CD4-positive, alpha-beta T cell treated with Interleukin-17A for 4 hours (primary cell): ENCODE measurements at regions not wholly inside any gene's neighbourhood (a gene's known extent, or its start where the extent isn't known, plus 50 kb on each side); places are given as distances from the start of the nearest gene placed in this dataset.
"Not testable (repeated sequence)": the region's sequence is repeated elsewhere in the genome, so short reads cannot be mapped to it uniquely, and the experiment has no call there.

Experiments
- DNase-seq: peaks from one replicate; pipeline ENCODE4 v3.0.0-alpha.2; 2020; ENCODE audit warnings: mixed read lengths

GRCh38 chr12:91880528-91880927 lies 265.1 kb downstream of the BTG1 start:
- no peak for DNase-seq

- DNase-seq, result peak; percentile 50
Observed at GRCh38 chr12:91877456-91878235, 268.0 kb downstream of the BTG1 start.

GRCh38 chr12:91877022-91877421 lies 268.6 kb downstream of the BTG1 start:
- DNase-seq, result peak; percentile 85

- DNase-seq, result not testable (repeated sequence)
Observed at GRCh38 chr12:91875671-91876070, 270.0 kb downstream of the BTG1 start.

GRCh38 chr12:91874086-91874865 lies 271.4 kb downstream of the BTG1 start:
- no peak for DNase-seq

GRCh38 chr12:91871751-91872150 lies 273.9 kb downstream of the BTG1 start:
- no peak for DNase-seq

- DNase-seq, result no peak
Observed at GRCh38 chr12:91870872-91871707, 274.6 kb downstream of the BTG1 start.

GRCh38 chr12:91868054-91868453 lies 277.6 kb downstream of the BTG1 start:
- DNase-seq, result no peak

- DNase-seq, result no peak
Observed at GRCh38 chr12:91866566-91866965, 279.1 kb downstream of the BTG1 start.

- DNase-seq, result no peak
Observed at GRCh38 chr12:91863702-91864101, 281.9 kb downstream of the BTG1 start.

- DNase-seq, result no peak
Observed at GRCh38 chr12:91861554-91861953, 284.1 kb downstream of the BTG1 start.

GRCh38 chr12:91859347-91859746 lies 286.3 kb downstream of the BTG1 start:
- no peak for DNase-seq

GRCh38 chr12:91857813-91858542 lies 287.7 kb downstream of the BTG1 start:
- DNase-seq, result no peak

- no peak for DNase-seq
Observed at GRCh38 chr12:91854725-91855124, 290.9 kb downstream of the BTG1 start.

- no peak for DNase-seq
Observed at GRCh38 chr12:91853350-91854127, 292.1 kb downstream of the BTG1 start.

GRCh38 chr12:91852634-91853033 lies 293.0 kb downstream of the BTG1 start:
- DNase-seq, result no peak

- DNase-seq, result no peak
Observed at GRCh38 chr12:91851741-91852477, 293.7 kb downstream of the BTG1 start.

GRCh38 chr12:91846466-91847055 lies 299.1 kb downstream of the BTG1 start:
- DNase-seq, result no peak

- DNase-seq, result no peak
Observed at GRCh38 chr12:91845365-91845764, 300.3 kb downstream of the BTG1 start.

GRCh38 chr12:91841822-91842221 lies 303.8 kb downstream of the BTG1 start:
- no peak for DNase-seq

GRCh38 chr12:91836696-91837095 lies 308.9 kb downstream of the BTG1 start:
- DNase-seq, result no peak
